ENCODE measurements at regions not wholly inside any gene's neighbourhood (a gene's known extent, or its start where the extent isn't known, plus 50 kb on each side); places are given as distances from the start of the nearest gene placed in this dataset.

DNA sequence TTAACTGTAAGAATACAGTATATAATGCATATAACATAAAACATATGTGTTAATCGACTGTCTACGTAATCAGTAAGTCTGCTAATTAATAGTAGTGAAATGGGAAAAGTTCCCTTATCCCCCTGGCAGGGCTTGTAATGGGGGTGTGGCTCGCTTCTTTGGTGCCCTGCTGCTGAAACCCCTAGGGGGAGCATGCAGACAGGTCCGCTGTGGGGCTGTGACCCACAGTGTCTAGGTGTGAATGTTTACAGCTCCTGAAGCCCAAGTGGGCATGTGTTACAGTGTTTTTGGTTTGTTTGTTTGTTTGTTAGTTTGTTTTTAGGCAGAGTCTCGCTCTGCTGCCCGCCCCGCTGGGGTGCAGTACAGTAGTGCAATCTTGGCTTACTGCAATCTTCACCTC lies 495.7 kb downstream of the SHISA9 start:
- DNase-seq, result no peak

GRCh38 chr16:13401641-13402040 lies 500.2 kb downstream of the SHISA9 start:
- no peak for DNase-seq

- no peak for DNase-seq
These were observed 501.2 kb downstream of the SHISA9 start for GRCh38 chr16:13402601-13403000.

DNA sequence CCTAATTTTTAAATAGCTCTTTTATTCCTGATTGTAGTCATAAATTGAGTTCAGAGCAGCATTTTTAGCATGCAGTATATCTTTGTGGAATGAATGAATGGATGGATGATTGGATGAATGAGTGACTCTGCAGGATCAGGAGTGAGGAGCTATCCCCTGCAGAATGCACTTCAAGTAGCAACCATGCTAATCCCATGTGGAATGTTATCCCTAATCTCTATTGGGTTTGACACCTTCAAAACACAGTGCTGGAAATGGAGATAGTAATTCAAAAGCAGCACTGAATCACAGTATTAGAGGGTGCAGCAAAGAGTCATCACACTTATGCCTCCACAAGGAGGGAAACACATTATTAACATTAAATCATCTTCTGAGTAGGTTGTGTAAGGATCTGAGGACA lies 501.9 kb downstream of the SHISA9 start:
- no peak for DNase-seq

- no peak for DNase-seq
These were observed 505.8 kb upstream of the ERCC4 start for GRCh38 chr16:13414154-13414553.

DNA sequence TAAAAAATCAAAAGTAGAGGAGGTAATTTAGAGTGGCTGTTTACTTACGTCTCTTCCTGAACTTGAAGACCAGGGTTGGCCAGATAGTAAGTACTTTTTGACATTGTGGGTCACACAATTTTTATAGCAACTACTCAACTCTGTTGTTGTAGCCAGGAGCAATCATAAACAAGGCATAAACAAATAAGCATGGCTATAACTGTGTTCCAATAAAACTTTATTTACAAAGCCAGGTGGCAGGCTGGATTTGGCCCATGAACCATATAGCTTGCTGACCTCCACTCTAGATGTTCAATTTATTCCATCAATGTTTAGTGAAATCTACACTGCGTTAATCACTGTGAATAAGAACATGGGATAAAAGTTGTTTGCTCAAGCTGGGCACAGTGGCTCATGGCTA lies 500.4 kb upstream of the ERCC4 start:
- no peak for DNase-seq

- DNase-seq, result no peak
These were observed 498.2 kb upstream of the ERCC4 start for GRCh38 chr16:13421726-13422125.

DNA sequence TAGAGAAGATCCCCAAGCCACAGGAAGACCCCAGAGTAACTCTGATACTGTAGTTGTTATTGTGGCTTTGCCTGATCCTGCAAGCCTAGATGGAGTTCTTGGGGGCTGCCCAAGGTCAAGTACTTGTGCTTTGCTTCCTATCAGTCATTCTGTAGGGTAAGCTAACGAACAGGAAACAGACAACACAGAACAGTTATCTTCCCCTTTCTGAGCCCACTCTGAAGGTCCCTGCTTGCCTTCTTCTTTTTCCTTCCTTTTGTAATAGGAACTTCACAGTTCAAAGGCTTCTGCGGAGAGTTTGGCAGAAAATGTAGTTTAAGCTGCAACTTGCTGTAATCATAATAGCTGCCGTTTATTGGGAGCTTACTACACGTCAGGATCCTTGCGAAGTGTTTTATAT lies 494.1 kb upstream of the ERCC4 start:
- no peak for DNase-seq

DNA sequence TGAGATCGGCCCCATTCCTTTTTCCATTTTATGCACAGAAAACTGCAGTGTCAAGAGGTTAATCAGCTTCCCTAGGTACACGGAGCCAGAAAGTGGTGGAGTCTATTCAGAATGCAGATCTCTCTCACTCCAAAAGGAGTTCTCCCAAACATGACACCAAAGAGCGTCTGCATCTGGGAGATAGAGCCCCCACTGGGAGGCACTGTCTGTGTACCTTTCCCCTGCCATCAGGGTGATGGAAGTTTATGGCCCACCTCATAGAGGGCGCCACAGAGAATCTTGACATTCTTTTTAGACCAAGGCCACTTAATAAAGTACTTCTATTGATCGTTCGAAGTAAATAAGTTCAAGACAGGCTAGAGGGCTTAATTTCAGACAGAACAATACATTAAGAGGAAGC lies 493.7 kb upstream of the ERCC4 start:
- no peak for DNase-seq

DNA sequence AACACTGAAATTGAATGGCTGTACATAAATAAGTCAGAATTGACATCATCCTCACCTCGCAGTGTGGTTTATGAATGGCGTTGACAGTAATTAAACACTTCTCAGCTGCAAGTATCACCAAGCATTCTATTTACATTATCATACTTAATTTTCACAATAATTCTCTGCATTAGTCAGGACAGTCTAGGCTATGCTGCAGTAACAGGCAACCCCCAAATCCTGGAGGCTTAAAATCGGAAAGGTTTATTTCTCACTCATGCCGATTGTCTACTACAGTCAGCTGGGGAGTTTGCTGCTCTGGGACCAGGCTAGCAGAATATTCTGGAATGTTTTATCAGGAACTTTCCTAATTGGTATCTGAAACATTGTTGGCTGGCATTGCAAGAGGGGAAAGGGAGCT lies 493.2 kb upstream of the ERCC4 start:
- no peak for DNase-seq

DNA sequence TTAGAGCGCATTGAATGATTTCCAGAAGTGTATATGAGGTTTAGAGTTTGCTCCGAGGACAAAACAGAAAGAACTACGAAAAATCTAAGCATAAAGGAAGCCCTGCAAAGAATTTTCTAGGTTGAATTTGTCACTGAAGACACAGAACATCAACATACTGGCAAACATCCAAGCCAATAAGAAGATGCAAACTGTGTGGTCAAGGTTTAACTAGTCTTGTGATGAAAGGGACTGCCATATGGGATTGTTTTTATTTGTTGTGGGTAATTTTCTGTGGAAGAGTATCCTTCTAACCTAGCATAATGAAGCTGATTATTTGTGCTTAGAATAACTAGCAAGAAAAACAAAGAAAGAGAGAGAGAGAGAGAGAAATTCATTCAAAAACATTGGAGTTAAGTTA lies 492.0 kb upstream of the ERCC4 start:
- DNase-seq, result no peak

GRCh38 chr16:13429416-13429815 lies 490.5 kb upstream of the ERCC4 start:
- DNase-seq, result no peak

- no peak for DNase-seq
These were observed 484.5 kb upstream of the ERCC4 start for GRCh38 chr16:13435415-13435814.

- DNase-seq, result no peak
These were observed 484.0 kb upstream of the ERCC4 start for GRCh38 chr16:13435873-13436474.

DNA sequence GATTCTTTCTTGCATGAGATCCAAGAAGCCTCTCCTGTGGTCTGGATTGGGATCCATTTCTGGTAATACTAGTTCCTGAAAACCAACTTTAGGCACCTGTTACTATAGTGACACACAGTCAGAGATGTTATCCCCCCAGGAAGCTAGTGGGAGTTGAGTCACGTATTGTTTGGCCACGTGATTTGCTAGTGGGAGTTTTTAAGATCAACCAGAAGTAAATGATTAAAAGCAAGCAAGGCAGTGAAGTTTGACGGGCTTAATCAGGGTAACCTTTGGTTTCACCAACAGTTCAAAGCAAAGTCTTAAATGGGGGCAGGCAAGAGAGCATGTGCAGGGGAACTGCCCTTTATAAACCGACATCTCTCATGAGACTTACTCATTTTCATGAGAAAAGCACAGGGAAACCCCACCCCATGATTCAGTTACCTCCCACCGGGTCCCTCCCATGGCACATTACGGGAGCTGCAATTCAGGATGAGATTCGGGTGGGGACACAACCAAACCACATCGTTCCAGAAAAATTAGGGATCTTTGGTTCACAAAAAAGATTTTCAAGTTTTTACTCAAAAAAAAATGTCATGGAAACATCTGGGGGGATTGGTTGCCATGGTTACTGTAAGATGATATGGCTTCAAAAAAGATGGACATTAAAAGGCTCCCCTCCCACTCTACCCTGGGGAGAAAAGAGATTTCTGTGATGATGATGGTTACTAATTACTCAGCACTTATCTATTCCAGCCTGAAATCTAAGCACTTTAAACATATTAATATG lies 483.1 kb upstream of the ERCC4 start:
- DNase-seq, result no peak

DNA sequence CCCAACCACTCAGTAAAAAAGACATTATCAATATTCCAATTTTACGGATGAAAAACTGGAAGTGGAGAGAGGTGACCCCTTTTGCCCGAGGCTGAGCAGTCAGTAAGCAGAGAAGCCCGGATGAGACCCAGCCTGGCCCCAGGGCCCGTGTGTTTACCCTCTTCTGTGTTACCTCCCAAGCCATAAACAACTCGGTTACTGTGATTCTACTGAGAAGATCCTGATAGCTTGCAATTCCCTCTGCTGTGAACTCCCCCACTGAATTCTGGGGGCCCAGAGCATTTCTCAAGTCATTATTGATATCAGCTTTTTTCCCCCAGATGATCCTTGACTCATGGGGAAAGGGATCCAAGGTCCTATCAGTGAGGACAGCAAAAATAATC lies 482.6 kb upstream of the ERCC4 start:
- DNase-seq, result no peak

DNA sequence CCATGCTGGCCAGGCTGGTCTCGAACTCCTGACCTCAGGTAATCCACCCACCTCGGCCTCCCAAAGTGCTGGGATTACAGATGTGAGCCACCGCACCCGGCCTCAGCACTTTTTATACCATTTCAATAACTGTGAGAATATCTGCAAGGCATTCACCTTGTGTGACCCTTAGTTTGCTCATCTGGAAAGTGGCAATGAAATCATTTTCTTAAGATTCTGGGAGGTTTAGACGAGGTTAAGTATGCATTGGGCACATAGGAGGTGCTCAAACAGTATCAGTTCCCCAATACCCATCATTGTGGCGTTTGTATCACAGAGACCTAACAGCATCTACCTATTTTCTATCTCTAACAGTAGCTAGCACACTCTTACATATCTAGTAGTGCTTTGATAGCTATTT lies 481.9 kb upstream of the ERCC4 start:
- DNase-seq, result no peak

DNA sequence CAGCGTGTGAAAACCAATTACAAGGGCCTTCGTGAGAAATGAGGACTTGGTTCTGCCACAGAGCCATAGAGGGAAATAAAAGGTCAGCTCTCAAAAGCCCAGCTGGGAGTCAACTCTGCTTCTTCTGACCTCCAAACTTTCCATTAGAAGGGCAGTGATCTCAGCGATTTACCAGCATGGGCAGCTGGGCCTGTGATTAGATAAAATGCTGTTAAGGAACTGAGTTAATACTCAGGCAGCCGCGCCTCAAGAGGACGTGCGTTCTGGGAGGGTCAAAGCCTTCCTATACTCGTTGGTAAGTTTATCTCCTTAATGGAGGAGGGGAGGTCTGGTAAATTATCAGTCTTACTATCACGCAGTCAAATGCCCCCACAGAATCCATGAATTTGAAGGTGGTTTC lies 480.2 kb upstream of the ERCC4 start:
- DNase-seq, result no peak

- DNase-seq, result no peak
These were observed 478.3 kb upstream of the ERCC4 start for GRCh38 chr16:13441675-13442074.

GRCh38 chr16:13448346-13448745 lies 471.6 kb upstream of the ERCC4 start:
- no peak for DNase-seq

DNA sequence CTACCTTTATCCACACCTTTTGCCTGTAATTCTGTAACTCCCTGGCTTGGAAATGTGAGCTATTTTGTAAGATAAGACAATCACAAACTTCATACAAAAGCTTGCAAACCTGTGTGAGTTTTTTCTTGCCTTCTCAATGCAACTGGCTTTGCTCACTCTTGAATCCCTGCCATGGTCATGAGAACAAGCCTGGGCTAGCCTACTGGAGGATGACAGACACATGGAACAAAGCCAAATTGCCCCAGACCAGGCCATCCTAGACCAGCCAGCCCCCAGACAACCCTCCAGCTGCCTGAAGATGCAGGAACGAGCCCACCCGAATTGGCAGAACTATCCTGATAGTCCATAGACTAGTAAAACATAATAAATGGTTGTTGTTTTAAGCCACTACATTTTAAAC lies 466.6 kb upstream of the ERCC4 start:
- no peak for DNase-seq

- DNase-seq, result no peak
These were observed 465.9 kb upstream of the ERCC4 start for GRCh38 chr16:13453938-13454553.

DNA sequence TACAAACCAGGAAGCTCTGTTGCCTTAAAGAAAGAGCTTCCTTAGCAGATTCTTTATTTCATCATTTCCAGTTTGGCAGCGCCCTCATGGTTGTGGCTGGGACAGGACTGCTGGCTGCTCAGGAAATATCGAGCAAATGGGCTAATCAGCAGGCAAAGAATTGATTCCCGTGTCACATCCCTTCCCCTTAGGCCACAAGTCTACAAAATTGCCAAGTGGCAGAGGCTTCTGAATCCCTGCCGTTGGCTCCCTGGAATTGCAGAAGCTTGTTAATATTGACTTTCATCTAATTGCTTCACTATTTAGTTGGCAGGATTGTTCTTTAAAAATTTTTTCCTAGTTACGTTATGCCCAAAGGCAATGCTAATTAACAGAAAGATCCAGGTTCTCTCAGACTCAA lies 456.3 kb upstream of the ERCC4 start:
- DNase-seq, result no peak

DNA sequence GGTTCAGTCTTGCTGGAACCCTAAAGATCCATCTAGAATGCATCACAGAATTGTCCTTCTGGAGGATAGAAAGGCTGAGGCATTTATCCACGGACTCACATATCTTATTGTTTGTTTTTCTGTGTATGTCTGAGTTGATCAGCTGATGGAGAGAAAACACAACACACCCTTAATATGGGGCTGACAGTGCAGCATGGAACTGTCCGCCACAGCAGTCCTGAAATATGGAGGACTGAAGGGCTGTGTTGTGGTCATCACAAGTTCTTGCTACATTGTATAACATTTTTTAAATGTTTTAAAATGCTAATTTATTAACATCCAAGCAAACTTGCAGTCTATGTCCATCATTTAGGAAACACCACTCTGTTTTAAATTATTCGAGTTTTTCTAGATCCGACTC lies 448.9 kb upstream of the ERCC4 start:
- no peak for DNase-seq

GRCh38 chr16:13478991-13479390 lies 441.0 kb upstream of the ERCC4 start:
- DNase-seq, result no peak
